SU-DHL-6 (cell line): ENCODE measurements at regions not wholly inside any gene's neighbourhood (a gene's known extent, or its start where the extent isn't known, plus 50 kb on each side); places are given as distances from the start of the nearest gene placed in this dataset.

Experiments
- CTCF ChIP-seq: fragments of 200-600 bp; sonication (generic); IDR thresholded peaks from one replicate; pipeline ENCODE4 v1.5.1; 2017; ENCODE audit warnings: antibody characterized with exemption, mild to moderate bottlenecking, low read length, moderate library complexity; ENCODE audit not compliant: insufficient read depth, poor library complexity, severe bottlenecking
- EZH2phosphoT487 ChIP-seq: fragments of 200-600 bp; sonication (generic), shearing (Covaris generic); conservative IDR thresholded peaks from 2 replicates; pipeline ENCODE4 v1.6.1; 2018; ENCODE audit warnings: mild to moderate bottlenecking, antibody characterized with exemption, low read length, moderate library complexity, mixed read lengths

GRCh38 chr2:100653449-100654035, 90.7 kb downstream of the PDCL3 start:
- TF ChIP-seq CTCF (no peak), EZH2phosphoT487 (no peak)
